RWPE2 (cell line): ENCODE measurements at regions not wholly inside any gene's neighbourhood (a gene's known extent, or its start where the extent isn't known, plus 50 kb on each side); places are given as distances from the start of the nearest gene placed in this dataset.

Experiments used
- ATAC-seq: fragments of 200-7000 bp; cut with Tn5 transposase; 3 replicates; pipeline ENCODE4 v1.9.1; 2021; ENCODE audit warnings: low read depth
- DNase-seq: peaks from one replicate; pipeline ENCODE4 v3.0.0-alpha.2; 2020; ENCODE audit warnings: low spot score
- H3K27ac ChIP-seq: fragments of 450-650 bp; 2 replicates; pipeline ENCODE4 v1.5.1; 2017; ENCODE audit warnings: mild to moderate bottlenecking; ENCODE audit not compliant: poor library complexity, severe bottlenecking
- H3K27me3 ChIP-seq: fragments of 250-450 bp; sonication (Bioruptor Pico); 2 replicates; pipeline ENCODE4 v1.5.1; 2021; ENCODE audit warnings: mild to moderate bottlenecking, moderate library complexity; ENCODE audit not compliant: insufficient read depth, poor library complexity, severe bottlenecking
- H3K36me3 ChIP-seq: fragments of 250-450 bp; sonication (Bioruptor Pico); 2 replicates; pipeline ENCODE4 v1.5.1; 2020; ENCODE audit warnings: low read depth, mild to moderate bottlenecking, moderate library complexity
- H3K4me1 ChIP-seq: fragments of 250-450 bp; sonication (Bioruptor Pico); 2 replicates; pipeline ENCODE4 v1.5.1; 2021; ENCODE audit warnings: mild to moderate bottlenecking, moderate library complexity; ENCODE audit not compliant: insufficient read depth, poor library complexity, severe bottlenecking
- H3K4me3 ChIP-seq: fragments of 250-450 bp; sonication (Bioruptor Pico); 2 replicates; pipeline ENCODE4 v1.5.1; 2021; ENCODE audit warnings: mild to moderate bottlenecking, moderate library complexity; ENCODE audit not compliant: severe bottlenecking
- H3K9me3 ChIP-seq: fragments of 250-450 bp; sonication (Bioruptor Pico); 2 replicates; pipeline ENCODE4 v1.5.1; 2021; ENCODE audit warnings: mild to moderate bottlenecking, moderate library complexity; ENCODE audit not compliant: severe bottlenecking
- TF ChIP-seq, protein P1 (sequence below): fragments of 450-650 bp; IDR thresholded peaks from one replicate; pipeline ENCODE4 v1.5.1; 2017; ENCODE audit warnings: mild to moderate bottlenecking, moderate library complexity; ENCODE audit not compliant: poor library complexity, severe bottlenecking

DNA sequence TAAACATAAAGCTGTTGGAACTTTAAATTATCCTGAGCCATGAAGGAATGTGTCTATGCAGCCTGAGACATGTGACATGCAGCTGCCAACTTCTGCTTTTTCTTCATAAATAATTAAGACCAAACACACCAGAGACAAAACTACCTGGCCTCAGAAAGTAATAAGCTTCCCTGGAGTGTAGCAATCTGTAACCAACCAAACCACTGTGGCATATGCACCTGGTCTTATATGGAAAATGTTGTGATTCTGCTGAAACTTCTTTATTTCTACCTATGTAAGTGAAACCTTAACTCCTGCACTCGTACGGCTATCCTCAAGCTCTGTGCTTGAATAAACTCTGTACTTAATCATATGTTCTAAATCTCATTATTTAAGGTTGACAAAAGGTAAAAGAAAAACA lies 515.0 kb downstream of the TMEM182 start:
- Histone ChIP-seq H3K36me3 (no peaks in the 10 kb centered on the region), H3K4me1 (no peaks in the 10 kb centered on the region), H3K4me3 (no peak overlapping the region), H3K27ac (no peak overlapping the region), H3K27me3 (no peaks in the 10 kb centered on the region), H3K9me3 (no peaks in the 10 kb centered on the region)
- TF ChIP-seq, protein P1, sequence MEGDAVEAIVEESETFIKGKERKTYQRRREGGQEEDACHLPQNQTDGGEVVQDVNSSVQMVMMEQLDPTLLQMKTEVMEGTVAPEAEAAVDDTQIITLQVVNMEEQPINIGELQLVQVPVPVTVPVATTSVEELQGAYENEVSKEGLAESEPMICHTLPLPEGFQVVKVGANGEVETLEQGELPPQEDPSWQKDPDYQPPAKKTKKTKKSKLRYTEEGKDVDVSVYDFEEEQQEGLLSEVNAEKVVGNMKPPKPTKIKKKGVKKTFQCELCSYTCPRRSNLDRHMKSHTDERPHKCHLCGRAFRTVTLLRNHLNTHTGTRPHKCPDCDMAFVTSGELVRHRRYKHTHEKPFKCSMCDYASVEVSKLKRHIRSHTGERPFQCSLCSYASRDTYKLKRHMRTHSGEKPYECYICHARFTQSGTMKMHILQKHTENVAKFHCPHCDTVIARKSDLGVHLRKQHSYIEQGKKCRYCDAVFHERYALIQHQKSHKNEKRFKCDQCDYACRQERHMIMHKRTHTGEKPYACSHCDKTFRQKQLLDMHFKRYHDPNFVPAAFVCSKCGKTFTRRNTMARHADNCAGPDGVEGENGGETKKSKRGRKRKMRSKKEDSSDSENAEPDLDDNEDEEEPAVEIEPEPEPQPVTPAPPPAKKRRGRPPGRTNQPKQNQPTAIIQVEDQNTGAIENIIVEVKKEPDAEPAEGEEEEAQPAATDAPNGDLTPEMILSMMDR: no peak
- ATAC-seq (no peak), DNase-seq (no peak)

DNA sequence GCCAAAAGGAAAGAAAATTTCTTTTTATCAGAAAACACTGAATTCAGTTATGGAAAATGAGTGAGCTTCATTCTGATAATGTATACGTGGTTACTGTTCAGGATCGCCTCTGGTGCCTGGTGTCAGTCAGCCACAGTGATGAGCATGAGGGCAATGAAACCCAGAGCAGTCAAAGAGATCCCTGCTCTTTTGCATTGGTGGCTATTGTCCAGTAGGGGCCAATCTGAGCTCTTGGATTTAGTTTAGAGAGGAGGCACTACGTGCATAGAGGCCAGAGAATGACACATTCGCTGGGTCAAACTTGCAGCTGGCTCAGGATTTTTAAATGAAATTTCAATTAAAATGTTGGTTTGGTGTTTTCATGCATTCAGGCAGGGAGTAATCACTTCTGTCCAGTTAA lies 522.9 kb downstream of the TMEM182 start:
- Histone ChIP-seq H3K4me1 (no peaks in the 10 kb centered on the region), H3K27me3 (peaks cover 24% of the 10 kb centered on the region), H3K36me3 (no peaks in the 10 kb centered on the region), H3K27ac (no peak overlapping the region), H3K4me3 (no peak overlapping the region), H3K9me3 (no peaks in the 10 kb centered on the region)
- TF ChIP-seq, protein P1: no peak
- no peak for ATAC-seq
- DNase-seq: no peak

DNA sequence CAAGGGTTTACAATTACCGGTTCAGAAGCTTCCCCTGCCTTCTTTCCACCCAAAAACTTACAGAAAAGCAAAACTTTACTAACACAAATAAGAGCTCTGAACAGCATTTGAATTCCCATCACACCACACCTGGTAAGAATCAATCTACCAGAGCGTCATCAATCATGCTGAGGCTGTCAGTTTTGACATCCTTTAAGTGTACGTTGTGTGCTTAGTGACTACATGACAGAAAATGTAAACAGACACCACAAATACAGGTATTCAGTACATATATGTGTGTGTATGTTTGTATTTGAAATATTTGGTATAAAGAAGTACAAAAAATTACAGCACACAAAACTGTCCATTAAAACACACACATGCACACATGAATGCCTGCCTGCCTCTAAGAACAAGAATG lies 523.5 kb downstream of the TMEM182 start:
- no peaks in the 10 kb centered on the region for H3K36me3 ChIP-seq
- no peaks in the 10 kb centered on the region for H3K4me1 ChIP-seq
- ATAC-seq (no peak), DNase-seq (no peak)
- H3K4me3 ChIP-seq: no peak overlapping the region
- no peaks in the 10 kb centered on the region for H3K9me3 ChIP-seq
- peaks cover 28% of the 10 kb centered on the region for H3K27me3 ChIP-seq
- TF ChIP-seq, protein P1: no peak
- no peak overlapping the region for H3K27ac ChIP-seq

DNA sequence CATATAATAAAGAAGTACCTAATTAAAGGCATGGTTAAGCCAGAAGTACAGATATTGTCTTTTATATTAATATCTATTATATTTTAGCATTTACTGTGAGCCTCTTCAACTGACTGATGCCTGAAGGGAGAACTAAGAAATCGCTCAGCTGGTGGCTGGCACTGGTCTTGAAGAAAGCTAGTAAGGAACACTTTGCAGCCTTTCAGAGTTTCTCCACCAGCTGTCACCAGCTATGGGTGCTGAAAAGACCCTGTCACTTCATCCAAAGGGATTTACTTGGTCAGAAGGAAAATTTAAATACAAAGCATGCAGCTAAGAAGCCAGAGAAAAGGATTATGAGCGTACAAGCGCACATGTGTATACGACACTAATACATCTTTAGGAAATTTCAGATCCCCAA lies 525.9 kb downstream of the TMEM182 start:
- Histone ChIP-seq H3K27me3 (peaks cover 36% of the 10 kb centered on the region), H3K27ac (no peak overlapping the region), H3K4me1 (no peaks in the 10 kb centered on the region), H3K36me3 (no peaks in the 10 kb centered on the region), H3K4me3 (no peak overlapping the region), H3K9me3 (no peaks in the 10 kb centered on the region)
- ATAC-seq: no peak
- TF ChIP-seq, protein P1: no peak
- no peak for DNase-seq

DNA sequence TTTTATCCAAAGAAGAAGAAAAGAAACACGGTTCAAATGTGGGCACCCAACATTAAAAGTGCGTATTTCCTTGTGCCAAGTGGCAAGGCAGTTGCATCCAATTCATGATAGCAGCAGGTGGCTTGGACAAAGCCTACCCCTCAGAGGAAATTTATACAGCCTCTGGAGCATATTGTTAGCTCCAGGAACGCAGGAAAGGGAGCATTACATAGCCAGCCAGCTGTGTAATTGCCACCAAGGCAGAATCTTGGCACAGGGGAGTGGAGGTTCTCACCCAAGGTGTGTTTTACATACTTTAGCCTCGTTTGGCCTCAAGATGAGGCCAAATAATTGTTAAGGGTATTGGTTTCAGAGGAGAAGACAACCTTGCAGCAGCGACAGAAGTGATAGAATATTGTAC lies 526.9 kb downstream of the TMEM182 start:
- TF ChIP-seq, protein P1: no peak
- H3K4me1 ChIP-seq: no peaks in the 10 kb centered on the region
- peaks cover 43% of the 10 kb centered on the region for H3K27me3 ChIP-seq
- H3K4me3 ChIP-seq: no peak overlapping the region
- no peak for DNase-seq
- no peak overlapping the region for H3K27ac ChIP-seq
- no peaks in the 10 kb centered on the region for H3K9me3 ChIP-seq
- no peak for ATAC-seq
- H3K36me3 ChIP-seq: no peaks in the 10 kb centered on the region
